Posterior cingulate gyrus (tissue), 11 donors: ENCODE measurements at regions not wholly inside any gene's neighbourhood (a gene's known extent, or its start where the extent isn't known, plus 50 kb on each side); places are given as distances from the start of the nearest gene placed in this dataset.

ENCODE experiments used
- DNase-seq, 10 donors: peaks; one replicate each; pipeline versions ENCODE4 v3.0.0 to v3.0.0-alpha.2; 2020 to 2021; ENCODE audit warnings: mixed read lengths in 3 of 10
- intact Hi-C: fragments of 100-400 bp; cut with DNase I; formaldehyde crosslinking; loops from one replicate; pipeline ENCODE4 v1.15.1; 2023

GRCh38 chr3:72544239-72544638 lies 304.0 kb downstream of the SHQ1 start:
- no peak for DNase-seq
- intact Hi-C loops, result no loop called here

- no peak for DNase-seq
- intact Hi-C loops, result no loop called here
These were observed 305.0 kb downstream of the SHQ1 start for GRCh38 chr3:72543246-72543645.

GRCh38 chr3:72542781-72543180 lies 305.5 kb downstream of the SHQ1 start:
- no peak for DNase-seq

GRCh38 chr3:72539856-72540255 lies 308.4 kb downstream of the SHQ1 start:
- intact Hi-C loops, result no loop called here
- DNase-seq, result no peak

More at GRCh38 chr3:72542781-72543180, 305.5 kb downstream of the SHQ1 start:
- intact Hi-C loops, result no loop called here

- no peak for DNase-seq
- intact Hi-C loops, result no loop called here
These were observed 310.0 kb downstream of the SHQ1 start for GRCh38 chr3:72538070-72538745.

GRCh38 chr3:72537448-72537847 lies 310.8 kb downstream of the SHQ1 start:
- intact Hi-C loops, result no loop called here
- DNase-seq, result no peak

GRCh38 chr3:72536878-72537267 lies 311.4 kb downstream of the SHQ1 start:
- intact Hi-C loops, result no loop called here
- no peak for DNase-seq

GRCh38 chr3:72536206-72536877 lies 311.9 kb downstream of the SHQ1 start:
- DNase-seq, result no peak
- intact Hi-C loops, result no loop called here

GRCh38 chr3:72535772-72536171 lies 312.5 kb downstream of the SHQ1 start:
- no peak for DNase-seq
- intact Hi-C loops, result no loop called here

- intact Hi-C loops, result no loop called here
- no peak for DNase-seq
These were observed 314.4 kb downstream of the SHQ1 start for GRCh38 chr3:72533591-72534473.

- DNase-seq, result no peak
- intact Hi-C loops, result no loop called here
These were observed 317.8 kb downstream of the SHQ1 start for GRCh38 chr3:72530426-72530825.

- intact Hi-C loops, result no loop called here
- no peak for DNase-seq
These were observed 319.2 kb downstream of the SHQ1 start for GRCh38 chr3:72529081-72529480.

GRCh38 chr3:72523429-72524151 lies 324.7 kb downstream of the SHQ1 start:
- no peak for DNase-seq
- intact Hi-C loops, result no loop called here

GRCh38 chr3:72520690-72521308 lies 327.4 kb downstream of the SHQ1 start:
- intact Hi-C loops, result no loop called here

GRCh38 chr3:72519946-72520604 lies 328.2 kb downstream of the SHQ1 start:
- no peak for DNase-seq
- intact Hi-C loops, result no loop called here

More at GRCh38 chr3:72520690-72521308, 327.4 kb downstream of the SHQ1 start:
- no peak for DNase-seq

GRCh38 chr3:72517921-72518424 lies 330.3 kb downstream of the SHQ1 start:
- DNase-seq, result no peak
- intact Hi-C loops, result no loop called here

- no peak for DNase-seq
These were observed 330.9 kb downstream of the SHQ1 start for GRCh38 chr3:72517336-72517735.

GRCh38 chr3:72516361-72516760 lies 331.9 kb downstream of the SHQ1 start:
- intact Hi-C loops, result no loop called here

More at GRCh38 chr3:72517336-72517735, 330.9 kb downstream of the SHQ1 start:
- intact Hi-C loops, result no loop called here

GRCh38 chr3:72515941-72516340 lies 332.3 kb downstream of the SHQ1 start:
- DNase-seq, result no peak
- intact Hi-C loops, result no loop called here

More at GRCh38 chr3:72516361-72516760, 331.9 kb downstream of the SHQ1 start:
- DNase-seq, result no peak
